ENCODE measurements at regions not wholly inside any gene's neighbourhood (a gene's known extent, or its start where the extent isn't known, plus 50 kb on each side); places are given as distances from the start of the nearest gene placed in this dataset.
"Not testable (repeated sequence)": the region's sequence is repeated elsewhere in the genome, so short reads cannot be mapped to it uniquely, and the experiment has no call there.

DNA sequence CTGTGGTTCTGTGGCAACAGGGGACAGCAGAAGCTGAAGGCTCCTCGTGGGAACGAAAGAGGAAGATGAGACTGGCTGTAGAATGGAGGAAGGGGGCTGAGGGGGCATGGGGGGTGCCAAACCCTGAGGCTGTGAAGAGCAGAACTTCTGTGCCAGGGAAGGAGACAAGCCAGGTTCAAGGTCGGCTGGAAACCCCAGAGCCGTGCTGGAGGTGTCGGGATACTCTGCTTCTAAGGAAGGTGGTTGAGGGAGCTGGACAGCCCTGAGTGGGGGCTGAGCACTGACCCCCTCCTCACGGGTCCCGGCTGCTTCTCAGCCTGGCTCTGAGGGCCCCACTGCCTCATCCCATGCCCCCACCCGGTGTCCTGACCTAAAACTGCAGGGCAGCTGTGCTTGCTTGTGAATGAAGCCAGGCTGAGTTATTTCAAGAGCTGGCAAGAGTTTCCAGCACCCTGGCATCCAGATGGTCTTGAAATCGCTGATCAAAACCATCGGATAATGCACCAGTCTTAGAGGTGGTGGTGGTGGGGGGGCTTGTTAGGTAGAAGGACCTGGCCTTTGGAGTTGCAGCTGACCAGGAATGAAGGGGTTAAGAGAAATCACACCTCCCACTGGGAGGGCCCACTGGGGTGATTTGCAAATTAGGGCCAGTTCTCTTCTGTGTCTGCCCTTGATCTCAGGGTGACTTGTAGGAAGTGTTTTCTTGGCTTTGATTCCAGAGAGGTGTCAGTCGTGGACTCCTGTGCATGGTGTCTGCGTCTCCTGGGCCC lies 218.9 kb upstream of the C1orf174 start:
- DNase-seq (ENCODE audit: low read depth in 2 of 3, low spot score in 1 of 3), result no peak

DNA sequence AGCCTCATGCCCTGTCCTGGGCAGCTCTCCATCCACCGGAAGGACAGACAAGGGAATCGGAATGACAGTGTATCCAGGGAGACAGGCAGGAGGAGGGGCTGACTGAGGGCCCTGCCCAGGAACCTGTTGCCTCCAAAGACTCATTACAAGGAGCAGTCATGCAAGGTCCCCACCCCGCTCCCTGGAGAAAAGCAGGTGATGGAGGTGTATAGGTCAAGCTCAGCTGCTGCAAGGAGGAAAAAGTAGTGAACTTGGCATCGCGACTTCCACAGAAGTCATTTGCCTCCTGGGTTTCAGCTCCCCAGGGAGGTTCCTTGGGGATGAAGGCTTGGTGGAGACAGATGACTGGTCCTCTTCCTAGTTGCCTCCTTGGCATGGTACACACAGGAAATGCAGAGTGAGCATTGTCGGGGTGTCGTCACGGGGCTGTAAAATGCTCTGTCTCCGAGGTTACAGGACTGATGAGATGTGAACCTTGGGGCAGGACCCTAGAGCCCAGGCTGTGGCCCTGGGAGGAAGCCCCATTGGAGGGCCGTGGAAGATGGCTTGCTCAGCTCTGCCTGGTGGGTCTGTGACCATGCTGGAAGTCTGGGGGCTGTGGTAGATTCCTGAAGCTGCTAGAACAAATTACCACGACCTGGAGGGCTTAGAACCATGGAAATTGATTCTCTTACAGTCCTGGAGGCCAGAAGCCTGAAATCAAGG lies 219.6 kb upstream of the C1orf174 start:
- DNase-seq (ENCODE audit: low read depth in 2 of 3, low spot score in 1 of 3), result no peak

DNA sequence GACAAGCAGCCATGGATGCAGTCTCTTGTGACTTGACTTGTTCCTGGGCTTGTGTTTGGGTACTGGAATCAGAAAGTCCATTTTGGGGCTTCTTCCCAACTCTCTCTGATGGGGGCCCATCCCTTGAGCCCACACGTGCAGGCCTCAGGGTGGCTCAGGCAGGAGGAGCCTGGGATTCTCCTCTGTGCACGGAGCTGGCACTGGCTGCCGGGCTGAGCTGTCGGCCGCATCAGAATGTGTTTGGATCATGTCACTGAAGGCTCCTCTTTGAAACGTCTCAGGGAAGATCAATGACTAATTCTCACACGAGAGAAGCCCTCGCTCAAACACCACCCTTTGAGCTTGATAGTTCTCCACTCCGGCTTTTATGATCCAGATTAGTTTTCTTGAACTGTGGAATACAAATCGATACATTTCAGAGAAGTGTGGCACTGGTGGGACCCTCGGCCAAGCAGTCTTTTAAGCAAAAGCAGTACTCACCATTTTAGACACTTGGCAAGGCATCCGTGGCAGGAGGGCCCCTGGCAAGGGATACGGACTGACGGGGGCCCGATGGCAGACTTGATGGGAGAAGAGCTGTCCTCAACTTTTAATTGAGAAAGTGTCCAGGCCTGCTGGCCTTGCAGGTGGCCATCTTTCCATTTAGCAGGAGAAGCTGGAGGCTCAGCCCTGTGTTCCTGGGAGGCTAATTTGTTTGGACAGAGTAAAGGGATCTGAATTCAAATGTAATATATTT lies 220.7 kb upstream of the C1orf174 start:
- DNase-seq (ENCODE audit: low read depth in 2 of 3, low spot score in 1 of 3), result no peak

- no peak for DNase-seq (ENCODE audit: low read depth in 2 of 3, low spot score in 1 of 3)
Measured at GRCh38 chr1:4121293-4121684, 221.2 kb upstream of the C1orf174 start.

- DNase-seq (ENCODE audit: low read depth in 2 of 3, low spot score in 1 of 3), result no peak
Measured at GRCh38 chr1:4121834-4122512, 221.9 kb upstream of the C1orf174 start.

- no peak for DNase-seq (ENCODE audit: low read depth in 2 of 3, low spot score in 1 of 3)
Measured at GRCh38 chr1:4122513-4123160, 222.6 kb upstream of the C1orf174 start.

GRCh38 chr1:4124631-4125145 lies 224.6 kb upstream of the C1orf174 start:
- DNase-seq (ENCODE audit: low read depth in 2 of 3, low spot score in 1 of 3), result no peak

DNA sequence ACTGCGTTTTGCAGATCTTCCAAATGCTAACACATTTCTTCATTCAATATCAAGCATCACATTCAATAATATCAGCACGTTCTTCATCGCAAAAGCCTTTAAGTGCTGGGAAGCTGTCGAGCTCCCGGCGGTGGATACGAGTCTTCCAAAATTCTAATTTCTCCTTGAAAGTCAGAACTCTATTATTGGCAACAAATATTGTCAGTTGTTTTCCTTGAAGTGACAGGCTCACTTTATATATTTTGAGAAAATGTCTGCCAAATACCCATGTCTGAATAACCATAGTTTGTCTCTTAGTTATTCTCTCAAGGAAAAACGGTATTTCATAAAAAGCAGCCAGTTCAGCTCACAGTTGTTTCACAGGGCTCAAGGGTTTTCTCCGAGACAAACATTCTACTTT lies 226.2 kb upstream of the C1orf174 start:
- no peak for DNase-seq (ENCODE audit: low read depth in 2 of 3, low spot score in 1 of 3)

- DNase-seq (ENCODE audit: low read depth in 2 of 3, low spot score in 1 of 3), result no peak
Measured at GRCh38 chr1:4126731-4127591, 226.9 kb upstream of the C1orf174 start.

- no peak for DNase-seq (ENCODE audit: low read depth in 2 of 3, low spot score in 1 of 3)
Measured at GRCh38 chr1:4127592-4128140, 227.6 kb upstream of the C1orf174 start.

- DNase-seq (ENCODE audit: low read depth in 2 of 3, low spot score in 1 of 3), result no peak
Measured at GRCh38 chr1:4128616-4129015, 228.5 kb upstream of the C1orf174 start.

GRCh38 chr1:4129693-4130092 lies 229.6 kb upstream of the C1orf174 start:
- no peak for DNase-seq (ENCODE audit: low read depth in 2 of 3, low spot score in 1 of 3)

GRCh38 chr1:4130096-4130495 lies 230.0 kb upstream of the C1orf174 start:
- no peak for DNase-seq (ENCODE audit: low read depth in 2 of 3, low spot score in 1 of 3)

DNA sequence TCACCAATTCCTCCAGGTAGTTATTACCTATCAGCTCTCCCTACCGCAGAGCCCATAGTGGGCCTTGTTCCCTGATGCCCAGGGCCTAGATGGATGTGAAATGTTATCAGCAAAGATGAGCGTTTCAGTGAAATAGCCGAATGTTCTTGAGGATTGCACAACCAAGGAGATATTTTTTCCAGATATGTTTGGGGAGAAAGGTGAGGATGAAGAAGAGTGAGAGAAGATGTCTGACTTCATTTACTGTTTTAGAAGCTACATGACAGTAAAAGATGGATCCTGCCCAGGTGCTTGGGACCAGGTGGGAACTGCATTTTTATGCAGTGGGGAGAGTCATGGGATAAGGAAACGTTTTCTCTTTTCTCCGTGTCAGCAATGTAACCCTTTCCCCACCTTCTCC lies 231.7 kb upstream of the C1orf174 start:
- DNase-seq (ENCODE audit: low read depth in 2 of 3, low spot score in 1 of 3), result no peak

- no peak for DNase-seq (ENCODE audit: low read depth in 2 of 3, low spot score in 1 of 3)
Measured at GRCh38 chr1:4132352-4133296, 232.6 kb upstream of the C1orf174 start.

DNA sequence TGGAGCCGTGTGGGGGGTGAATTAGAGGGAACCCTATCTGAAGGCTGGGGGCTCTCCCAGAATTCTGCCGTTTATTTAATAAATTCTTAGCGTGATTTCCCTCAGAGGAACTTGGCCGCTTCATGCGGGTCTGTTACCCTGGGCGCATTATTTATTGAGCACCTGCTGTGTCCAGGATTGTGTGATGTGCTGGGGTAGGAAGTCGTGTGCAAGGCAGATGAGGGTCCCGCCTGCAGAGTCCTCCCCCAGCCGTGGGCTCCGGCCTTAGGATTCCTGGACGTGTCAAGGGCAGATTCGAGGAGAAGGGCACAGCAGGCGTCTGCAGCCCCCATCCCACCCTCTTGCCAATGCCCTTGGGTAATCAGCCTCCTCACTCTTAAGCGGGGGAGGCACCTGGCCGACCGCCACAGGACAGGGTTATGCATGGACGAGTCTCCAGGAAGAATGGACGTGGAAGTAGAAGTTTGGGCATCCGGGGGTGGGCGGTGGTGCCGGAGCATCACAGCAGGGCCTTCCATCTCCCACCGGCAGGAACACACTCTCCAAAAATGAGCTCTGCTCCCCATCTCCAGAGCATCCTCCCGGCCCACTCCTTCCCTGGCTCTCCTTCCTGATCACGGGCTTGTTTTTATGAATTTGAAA lies 233.3 kb upstream of the C1orf174 start:
- DNase-seq (ENCODE audit: low read depth in 2 of 3, low spot score in 1 of 3), result no peak

GRCh38 chr1:4133939-4134321 lies 233.9 kb upstream of the C1orf174 start:
- DNase-seq (ENCODE audit: low read depth in 2 of 3, low spot score in 1 of 3), result no peak

- DNase-seq (ENCODE audit: low read depth in 2 of 3, low spot score in 1 of 3), result not testable (repeated sequence)
Measured at GRCh38 chr1:4135853-4136252, 235.8 kb upstream of the C1orf174 start.

All from stimulated activated CD4-positive, alpha-beta T cell treated with anti-CD3 and anti-CD28 coated beads, Interleukin-12 subunit alpha, Interleukin-12 subunit beta, amount 100 ng/mL, for 48 hours (primary cell).